Medulla oblongata (tissue), 1 donor: ENCODE measurements at regions not wholly inside any gene's neighbourhood (a gene's known extent, or its start where the extent isn't known, plus 50 kb on each side); places are given as distances from the start of the nearest gene placed in this dataset.

Experiments used
- DNase-seq: peaks from one replicate; pipeline ENCODE4 v3.0.0-alpha.2; 2015; ENCODE audit errors: extremely low spot score

- DNase-seq = no peak
Measured at GRCh38 chr1:51025374-51025773, 55.3 kb downstream of the CDKN2C start.

- DNase-seq = no peak
Measured at GRCh38 chr1:51032936-51033335, 62.9 kb downstream of the CDKN2C start.

GRCh38 chr1:51044199-51044598 is 57.8 kb upstream of the C1orf185 start:
- no peak for DNase-seq

GRCh38 chr1:51044834-51045233 is 57.2 kb upstream of the C1orf185 start:
- peak; percentile 19 for DNase-seq

- no peak for DNase-seq
Measured at GRCh38 chr1:51048021-51048420, 54.0 kb upstream of the C1orf185 start.

GRCh38 chr1:51048670-51049069 is 53.4 kb upstream of the C1orf185 start:
- no peak for DNase-seq
